Stimulated activated CD4-positive, alpha-beta T cell treated with anti-CD3 and anti-CD28 coated beads, Interleukin-4, amount 100 ng/mL, for 24 hours (primary cell): ENCODE measurements at regions not wholly inside any gene's neighbourhood (a gene's known extent, or its start where the extent isn't known, plus 50 kb on each side); places are given as distances from the start of the nearest gene placed in this dataset.
"Not testable (repeated sequence)": the region's sequence is repeated elsewhere in the genome, so short reads cannot be mapped to it uniquely, and the experiment has no call there.

ENCODE experiments used
- DNase-seq: peaks from one replicate; pipeline ENCODE4 v3.0.0-alpha.2; 2020

GRCh38 chr9:94033383-94033782, 50.9 kb upstream of the PTPDC1 start:
- no peak for DNase-seq

- DNase-seq = no peak
Observed at GRCh38 chr9:94031946-94032345, 52.3 kb upstream of the PTPDC1 start.

DNA sequence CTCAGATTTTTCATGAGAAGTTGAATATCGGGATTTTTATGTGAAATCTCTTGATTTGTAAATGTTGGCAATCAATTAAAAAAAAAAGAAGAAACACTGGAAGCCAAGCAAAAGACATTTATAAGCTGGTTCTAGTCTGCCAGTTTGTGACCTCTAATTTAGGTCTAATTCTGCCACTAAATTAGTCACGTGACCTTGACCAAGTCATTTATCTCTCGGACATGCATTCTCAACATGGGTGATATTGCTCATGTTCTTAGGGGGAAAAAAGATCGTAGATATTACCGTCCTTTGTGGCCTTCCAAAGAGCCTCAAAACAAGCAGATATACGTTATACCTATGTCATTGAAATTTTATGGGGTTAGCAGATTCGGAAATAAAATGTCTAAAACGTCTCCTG, 52.9 kb upstream of the PTPDC1 start:
- DNase-seq = no peak

DNA sequence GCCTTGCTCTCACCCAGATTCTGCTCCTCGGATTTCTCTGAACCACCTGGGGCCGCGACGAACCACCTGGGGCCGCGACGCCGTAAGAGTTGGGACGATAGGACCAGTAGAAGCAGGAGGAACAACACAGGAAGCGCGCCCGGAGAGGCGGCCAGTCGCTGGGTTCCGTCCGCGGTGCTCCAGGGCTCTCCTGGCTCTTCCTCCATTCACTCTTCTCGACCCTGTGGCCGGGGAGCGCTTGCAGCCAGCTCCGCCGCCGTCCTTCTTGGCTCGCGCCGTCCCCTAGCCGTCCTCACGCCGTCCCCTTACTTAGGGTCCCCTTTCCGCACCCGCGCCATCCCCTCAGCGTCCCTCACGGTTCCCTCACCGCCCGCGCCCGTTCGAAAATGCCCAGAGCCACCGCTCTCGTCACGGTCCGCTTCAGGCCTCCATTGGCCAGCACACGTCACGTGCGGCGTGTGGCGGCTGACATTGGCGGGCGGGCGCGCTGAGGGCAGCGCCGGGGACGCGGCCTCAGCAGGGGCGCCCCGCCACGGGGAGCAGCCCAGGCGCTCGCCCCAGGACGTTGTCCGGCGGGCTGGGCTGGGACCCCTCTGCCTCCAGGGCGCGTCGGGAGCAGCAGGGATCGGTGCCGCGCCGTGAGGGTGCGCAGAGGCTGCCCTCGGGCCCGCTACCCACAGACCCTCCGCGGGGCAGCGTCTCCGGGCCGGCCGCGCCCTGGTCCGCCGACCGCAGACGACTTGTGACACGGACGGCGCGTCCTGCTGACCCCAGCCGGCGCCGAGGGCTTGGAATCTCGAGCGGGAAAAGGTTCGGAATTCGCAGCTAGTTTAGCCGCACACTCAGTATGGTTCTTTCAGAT, 53.7 kb upstream of the PTPDC1 start:
- DNase-seq = peak; percentile 83

DNA sequence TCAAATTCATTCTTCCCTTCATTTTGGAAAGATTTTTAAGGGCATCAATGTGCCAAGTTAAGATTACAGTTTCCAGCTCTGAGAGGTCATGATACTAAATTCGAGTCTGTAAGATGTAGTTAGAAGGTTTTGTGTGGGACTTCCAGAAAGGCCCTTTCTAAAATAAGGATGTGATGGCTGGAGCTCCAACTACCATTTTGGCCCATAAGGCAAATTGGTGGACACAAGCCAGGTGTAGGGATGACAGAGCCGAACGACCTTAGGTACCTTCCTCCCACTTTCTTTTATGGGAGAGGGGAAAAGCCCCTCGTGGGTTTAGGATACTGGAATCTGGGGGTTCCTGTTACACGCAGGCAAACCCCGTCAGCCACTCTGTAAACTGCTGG, 54.3 kb upstream of the PTPDC1 start:
- DNase-seq = no peak

- no peak for DNase-seq
Observed at GRCh38 chr9:94026816-94027215, 57.4 kb upstream of the PTPDC1 start.

DNA sequence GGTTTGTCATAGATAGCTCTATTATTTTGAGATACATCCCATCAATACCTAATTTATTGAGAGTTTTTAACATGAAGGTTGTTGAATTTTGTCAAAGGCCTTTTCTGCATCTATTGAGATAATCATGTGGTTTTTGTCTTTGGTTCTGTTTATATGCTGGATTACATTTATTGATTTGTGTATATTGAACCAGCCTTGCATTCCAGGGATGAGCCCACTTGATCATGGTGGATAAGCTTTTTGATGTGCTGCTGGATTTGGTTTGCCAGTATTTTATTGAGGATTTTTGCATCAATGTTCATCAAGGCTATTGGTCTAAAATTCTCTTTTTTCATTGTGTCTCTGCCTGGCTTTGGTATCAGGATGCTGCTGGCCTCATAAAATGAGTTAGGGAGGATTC, 61.8 kb upstream of the PTPDC1 start:
- not testable (repeated sequence) for DNase-seq

- not testable (repeated sequence) for DNase-seq
Observed at GRCh38 chr9:94020836-94021235, 63.4 kb upstream of the PTPDC1 start.

GRCh38 chr9:94018628-94019027, 63.5 kb upstream of the BARX1 start:
- no peak for DNase-seq

GRCh38 chr9:94017939-94018531, 62.9 kb upstream of the BARX1 start:
- DNase-seq = no peak

DNA sequence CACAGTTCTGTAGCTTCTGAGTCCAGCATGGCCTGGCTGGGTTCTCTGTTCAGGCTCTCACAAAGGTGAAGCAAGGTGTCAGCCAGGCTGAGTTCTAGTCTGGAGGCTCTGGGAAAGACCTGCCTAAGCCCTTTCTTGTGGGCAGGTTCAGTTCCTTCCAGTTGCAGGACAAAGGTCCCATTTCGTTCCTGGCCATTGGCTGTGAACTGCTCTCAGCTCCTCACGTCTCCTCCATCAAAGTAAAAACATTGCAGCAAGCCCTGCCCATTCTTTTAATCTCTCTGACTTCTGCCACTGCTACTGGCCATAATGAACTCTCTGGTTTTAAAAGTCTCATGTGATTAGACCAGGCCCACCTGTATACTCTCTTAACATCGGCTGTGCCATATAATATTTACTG, 61.6 kb upstream of the BARX1 start:
- no peak for DNase-seq

GRCh38 chr9:94014920-94015319, 59.8 kb upstream of the BARX1 start:
- DNase-seq = no peak

DNA sequence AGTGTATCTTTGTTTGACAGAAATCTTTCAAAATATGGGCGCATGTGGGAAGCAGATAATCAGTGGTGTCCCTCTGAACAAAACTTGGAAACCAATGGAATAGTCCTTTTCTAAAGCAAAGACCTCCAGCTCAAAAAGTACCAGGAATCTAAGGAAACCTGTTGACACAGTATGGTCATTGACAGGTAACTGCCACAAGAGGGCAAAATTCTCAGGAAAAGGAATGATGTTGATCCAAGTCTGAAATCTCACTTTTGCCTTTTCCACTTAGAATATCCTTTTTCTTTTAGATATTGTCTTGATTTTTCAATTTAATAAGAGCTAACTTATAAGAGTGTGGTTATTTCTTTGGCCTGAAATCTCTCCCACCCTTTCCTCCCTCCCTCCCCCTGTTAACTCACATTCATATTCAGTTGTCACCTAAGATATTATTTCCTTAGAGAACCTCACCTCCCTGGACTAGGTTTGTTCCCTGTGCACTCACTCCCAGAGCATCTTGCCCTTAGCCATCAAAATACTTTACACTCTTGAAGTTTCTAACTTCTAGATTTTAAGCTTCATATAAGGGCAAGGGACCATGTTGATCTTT, 59.0 kb upstream of the BARX1 start:
- no peak for DNase-seq

GRCh38 chr9:94010980-94011533, 55.9 kb upstream of the BARX1 start:
- no peak for DNase-seq

- DNase-seq = no peak
Observed at GRCh38 chr9:94005272-94005901, 50.2 kb upstream of the BARX1 start.
